A549 (cell line): ENCODE measurements at regions not wholly inside any gene's neighbourhood (a gene's known extent, or its start where the extent isn't known, plus 50 kb on each side); places are given as distances from the start of the nearest gene placed in this dataset.

Experiments
- ATAC-seq, 2 experiments: fragments of 200-7000 bp in 1 of 2; fragments of >200 bp in 1 of 2; cut with Nextera tagmentation in 1 of 2; cut with Tn5 transposase in 1 of 2; 3 replicates each; pipeline versions ENCODE4 v1.8.0 to v1.9.1; 2018 to 2020; ENCODE audit warnings: mild to moderate bottlenecking in 1 of 2, moderate library complexity in 1 of 2
- CTCF ChIA-PET: fragments of 300-600 bp; sonication (Branson Sonifier 250); formaldehyde crosslinking; extraction: SDS; loops from one replicate; lab custom pipeline; 2021; ENCODE audit warnings: antibody characterized with exemption, inconsistent platforms; lab: Yijun Ruan, JAX
- POLR2A ChIA-PET: fragments of 350-600 bp; formaldehyde crosslinking; extraction: SDS; loops from one replicate; lab custom pipeline; 2021; ENCODE audit warnings: antibody characterized with exemption, inconsistent platforms; lab: Yijun Ruan, JAX
- DNase-seq, 2 experiments: peaks; one replicate each; pipeline versions ENCODE4 v3.0.0 to v3.0.0-alpha.2; 2011 to 2016; ENCODE audit warnings: low read depth in 1 of 2, low spot score in 1 of 2
- FAIRE-seq: peaks from 2 replicates; lab custom pipeline; 2011; peaks lifted over from hg19 to GRCh38; lab: Jason Lieb, UNC
- H3K27ac ChIP-seq, 2 experiments: fragments of >200 bp; sonication (Bioruptor Twin); formaldehyde crosslinking; 3 replicates each; pipeline ENCODE4 v1.5.1; 2016 to 2017
- H3K4me1 ChIP-seq: fragments of >200 bp; sonication (Bioruptor Twin); formaldehyde crosslinking; 3 replicates; pipeline ENCODE4 v1.6.1; 2016
- H3K4me2 ChIP-seq: fragments of >200 bp; sonication (Bioruptor Twin); formaldehyde crosslinking; 3 replicates; pipeline ENCODE4 v1.6.1; 2016
- H3K4me3 ChIP-seq: fragments of >200 bp; sonication (Bioruptor Twin); formaldehyde crosslinking; 3 replicates; pipeline ENCODE4 v1.5.1; 2016
- H3K9me3 ChIP-seq: fragments of >200 bp; sonication (Bioruptor Twin); formaldehyde crosslinking; 3 replicates; pipeline ENCODE4 v1.6.1; 2016
- CEBPB ChIP-seq, 2 experiments: fragments of >200 bp in 1 of 2; sonication (Bioruptor Twin) in 1 of 2; formaldehyde crosslinking in 1 of 2; IDR thresholded peaks; 2 replicates each; pipeline ENCODE4 v1.6.1; 2012 to 2016
- CHD2 ChIP-seq: fragments of 150-350 bp; IDR thresholded peaks from 2 replicates; pipeline ENCODE4 v1.6.1; 2014; ENCODE audit warnings: low read length; ENCODE audit not compliant: partially characterized antibody
- EHF ChIP-seq: fragments of 250-450 bp; sonication (Bioruptor Pico); IDR thresholded peaks from 2 replicates; pipeline ENCODE4 v1.5.0; 2020; ENCODE audit warnings: mild to moderate bottlenecking
- EHMT2 ChIP-seq: fragments of 200-600 bp; sonication (generic); IDR thresholded peaks from 2 replicates; pipeline ENCODE4 v1.6.1; 2016; ENCODE audit warnings: antibody characterized with exemption, low read depth, mild to moderate bottlenecking, moderate library complexity
- EP300 ChIP-seq, 2 experiments: fragments of >200 bp; sonication (Bioruptor Twin); formaldehyde crosslinking; IDR thresholded peaks; 2 replicates in 1 of 2; 3 replicates in 1 of 2; pipeline ENCODE4 v1.6.1; 2016 to 2017
- FOSB ChIP-seq: fragments of 250-450 bp; sonication (Bioruptor Pico); IDR thresholded peaks from 2 replicates; pipeline ENCODE4 v1.5.0; 2020; ENCODE audit warnings: mild to moderate bottlenecking, moderate library complexity
- FOSL2 ChIP-seq, 2 experiments: fragments of 450-650 bp in 1 of 2; fragments of >200 bp in 1 of 2; sonication (Bioruptor Twin) in 1 of 2; formaldehyde crosslinking; IDR thresholded peaks; 2 replicates each; pipeline versions ENCODE4 v1.5.0 to v1.6.1; 2016 to 2020; ENCODE audit warnings: mild to moderate bottlenecking in 1 of 2, moderate library complexity in 1 of 2
- FOXS1 ChIP-seq: fragments of 250-450 bp; sonication (Bioruptor Pico); IDR thresholded peaks from 2 replicates; pipeline ENCODE4 v1.5.0; 2020; ENCODE audit warnings: mild to moderate bottlenecking, moderate library complexity
- GATA3 ChIP-seq: IDR thresholded peaks from 2 replicates; pipeline ENCODE4 v1.6.1; 2012; ENCODE audit warnings: borderline replicate concordance
- HEYL ChIP-seq: fragments of 250-450 bp; sonication (Bioruptor Pico); IDR thresholded peaks from 2 replicates; pipeline ENCODE4 v1.8.0; 2021; ENCODE audit warnings: mild to moderate bottlenecking, moderate library complexity
- HOXA7 ChIP-seq: fragments of 250-450 bp; sonication (Bioruptor Pico); IDR thresholded peaks from 2 replicates; pipeline ENCODE4 v1.5.0; 2020; ENCODE audit warnings: mild to moderate bottlenecking, moderate library complexity
- KDM1A ChIP-seq: fragments of 200-600 bp; sonication (generic); IDR thresholded peaks from 2 replicates; pipeline ENCODE4 v1.6.1; 2016; ENCODE audit warnings: low read depth, mild to moderate bottlenecking
- NFE2L2 ChIP-seq: fragments of 150-350 bp; conservative IDR thresholded peaks from 2 replicates; pipeline ENCODE4 v1.6.1; 2014; ENCODE audit warnings: low read length
- PHF8 ChIP-seq: fragments of 200-600 bp; sonication (generic); IDR thresholded peaks from 2 replicates; pipeline ENCODE4 v1.6.1; 2016; ENCODE audit warnings: low read depth, mild to moderate bottlenecking, antibody characterized with exemption, moderate library complexity, borderline replicate concordance
- POLR2A ChIP-seq: IDR thresholded peaks from 2 replicates; pipeline ENCODE4 v1.6.1; 2012; ENCODE audit warnings: mild to moderate bottlenecking, low read length
- RARB ChIP-seq: fragments of 250-450 bp; sonication (Bioruptor Pico); IDR thresholded peaks from 2 replicates; pipeline ENCODE4 v1.8.0; 2021; ENCODE audit warnings: mild to moderate bottlenecking, moderate library complexity
- RFX5 ChIP-seq: fragments of 450-650 bp; IDR thresholded peaks from 2 replicates; pipeline ENCODE4 v1.7.1; 2014; ENCODE audit warnings: antibody characterized with exemption, mild to moderate bottlenecking, moderate library complexity
- TFCP2L1 ChIP-seq: fragments of 250-450 bp; sonication (Bioruptor Pico); IDR thresholded peaks from 2 replicates; pipeline ENCODE4 v1.5.0; 2021; ENCODE audit warnings: mild to moderate bottlenecking
- TP53 ChIP-seq: fragments of 250-450 bp; sonication (Bioruptor Pico); IDR thresholded peaks from 2 replicates; pipeline ENCODE4 v1.5.0; 2021; ENCODE audit warnings: mild to moderate bottlenecking, moderate library complexity
- ZFP36 ChIP-seq: fragments of 450-650 bp; IDR thresholded peaks from 2 replicates; pipeline ENCODE4 v1.6.1; 2014; ENCODE audit warnings: borderline replicate concordance; ENCODE audit not compliant: partially characterized antibody
- ZSCAN20 ChIP-seq: fragments of 250-450 bp; sonication (Bioruptor Pico); IDR thresholded peaks from 2 replicates; pipeline ENCODE4 v1.8.0; 2022; ENCODE audit warnings: mild to moderate bottlenecking, moderate library complexity
- WGBS: methylation state at CpG from one replicate; pipeline ENCODE4 v1.1.6; 2017; ENCODE audit errors: missing lambda C conversion rate; 5-methylcytosine and 5-hydroxymethylcytosine counted together
- TF ChIP-seq, protein P1 (sequence below): fragments of >200 bp; sonication (Bioruptor Twin); formaldehyde crosslinking; IDR thresholded peaks from 3 replicates; pipeline ENCODE4 v1.6.1; 2016
- TF ChIP-seq, protein P2 (sequence below): fragments of 450-650 bp; IDR thresholded peaks from 2 replicates; pipeline ENCODE4 v1.6.1; 2014; ENCODE audit warnings: antibody characterized with exemption
- TF ChIP-seq, protein P3 (sequence below): fragments of 250-450 bp; sonication (Bioruptor Pico); IDR thresholded peaks from 2 replicates; pipeline ENCODE4 v1.5.0; 2020; ENCODE audit warnings: low read depth, mild to moderate bottlenecking, moderate library complexity
- TF ChIP-seq, protein P4 (sequence below): fragments of 250-450 bp; sonication (Bioruptor Pico); IDR thresholded peaks from 2 replicates; pipeline ENCODE4 v1.5.0; 2021; ENCODE audit warnings: mild to moderate bottlenecking, moderate library complexity, borderline replicate concordance
- TF ChIP-seq, protein P5 (sequence below): fragments of 200-600 bp; sonication (generic); IDR thresholded peaks from 2 replicates; pipeline ENCODE4 v1.6.1; 2016; ENCODE audit warnings: antibody characterized with exemption, mild to moderate bottlenecking, moderate library complexity
- TF ChIP-seq, protein P6 (sequence below): IDR thresholded peaks from 2 replicates; pipeline ENCODE4 v1.6.1; 2012; ENCODE audit warnings: low read depth, borderline replicate concordance

DNA sequence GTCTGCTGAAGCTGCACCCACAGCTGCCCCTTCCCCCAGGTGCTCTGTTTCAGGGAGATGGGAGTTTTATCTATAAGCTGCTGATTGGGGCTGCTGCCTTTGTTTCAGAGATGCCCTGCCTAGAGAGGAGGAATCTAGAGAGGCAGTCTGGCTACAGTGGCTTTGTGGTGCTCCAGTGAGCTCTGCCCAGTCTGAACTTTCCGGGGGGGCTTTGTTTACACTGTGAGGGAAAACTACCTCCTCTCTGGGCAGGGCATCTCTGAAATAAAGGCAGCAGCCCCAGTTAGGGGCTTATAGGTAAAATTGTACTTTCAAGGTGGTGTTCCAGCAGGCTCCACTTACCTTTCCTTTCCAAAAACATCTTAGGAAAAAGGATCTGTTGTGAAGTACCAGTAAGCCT is 242.2 kb downstream of the SPRY1 start:
- FAIRE-seq (no peak), ATAC-seq (no peak), DNase-seq (no peak)
- H3K4me2 ChIP-seq = no peak overlapping the region
- H3K4me3 ChIP-seq = no peak overlapping the region
- H3K9me3 ChIP-seq = no peaks in the 10 kb centered on the region
- 45% methylated on average over 1 of the region's 1 CpG for WGBS
- TF ChIP-seq, protein P1, sequence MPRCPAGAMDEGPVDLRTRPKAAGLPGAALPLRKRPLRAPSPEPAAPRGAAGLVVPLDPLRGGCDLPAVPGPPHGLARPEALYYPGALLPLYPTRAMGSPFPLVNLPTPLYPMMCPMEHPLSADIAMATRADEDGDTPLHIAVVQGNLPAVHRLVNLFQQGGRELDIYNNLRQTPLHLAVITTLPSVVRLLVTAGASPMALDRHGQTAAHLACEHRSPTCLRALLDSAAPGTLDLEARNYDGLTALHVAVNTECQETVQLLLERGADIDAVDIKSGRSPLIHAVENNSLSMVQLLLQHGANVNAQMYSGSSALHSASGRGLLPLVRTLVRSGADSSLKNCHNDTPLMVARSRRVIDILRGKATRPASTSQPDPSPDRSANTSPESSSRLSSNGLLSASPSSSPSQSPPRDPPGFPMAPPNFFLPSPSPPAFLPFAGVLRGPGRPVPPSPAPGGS = no peak
- no peak for TF ChIP-seq RARB (CRISPR knock-in tag)
- no peak for TF ChIP-seq CEBPB (IDR thresholded peaks at IDR 0.05)
- no peak for TF ChIP-seq FOSB
- TF ChIP-seq TP53 (CRISPR knock-in tag) = no peak
- TF ChIP-seq HOXA7 (CRISPR knock-in tag) = no peak
- no peak for TF ChIP-seq FOXS1 (CRISPR knock-in tag)
- no peak for TF ChIP-seq ZFP36
- TF ChIP-seq, protein P2, sequence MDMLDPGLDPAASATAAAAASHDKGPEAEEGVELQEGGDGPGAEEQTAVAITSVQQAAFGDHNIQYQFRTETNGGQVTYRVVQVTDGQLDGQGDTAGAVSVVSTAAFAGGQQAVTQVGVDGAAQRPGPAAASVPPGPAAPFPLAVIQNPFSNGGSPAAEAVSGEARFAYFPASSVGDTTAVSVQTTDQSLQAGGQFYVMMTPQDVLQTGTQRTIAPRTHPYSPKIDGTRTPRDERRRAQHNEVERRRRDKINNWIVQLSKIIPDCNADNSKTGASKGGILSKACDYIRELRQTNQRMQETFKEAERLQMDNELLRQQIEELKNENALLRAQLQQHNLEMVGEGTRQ = no peak
- TF ChIP-seq, protein P3, sequence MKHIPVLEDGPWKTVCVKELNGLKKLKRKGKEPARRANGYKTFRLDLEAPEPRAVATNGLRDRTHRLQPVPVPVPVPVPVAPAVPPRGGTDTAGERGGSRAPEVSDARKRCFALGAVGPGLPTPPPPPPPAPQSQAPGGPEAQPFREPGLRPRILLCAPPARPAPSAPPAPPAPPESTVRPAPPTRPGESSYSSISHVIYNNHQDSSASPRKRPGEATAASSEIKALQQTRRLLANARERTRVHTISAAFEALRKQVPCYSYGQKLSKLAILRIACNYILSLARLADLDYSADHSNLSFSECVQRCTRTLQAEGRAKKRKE = no peak
- TF ChIP-seq KDM1A = no peak
- CTCF ChIA-PET = interaction anchor here (1.0 kb wide), 1 partner anchor 22 kb away, joined by 3 read pairs; no protein-coding TSS in a partner anchor
- H3K27ac ChIP-seq = no peak overlapping the region
- H3K4me1 ChIP-seq = no peaks in the 10 kb centered on the region
- POLR2A ChIA-PET = no interaction called here

DNA sequence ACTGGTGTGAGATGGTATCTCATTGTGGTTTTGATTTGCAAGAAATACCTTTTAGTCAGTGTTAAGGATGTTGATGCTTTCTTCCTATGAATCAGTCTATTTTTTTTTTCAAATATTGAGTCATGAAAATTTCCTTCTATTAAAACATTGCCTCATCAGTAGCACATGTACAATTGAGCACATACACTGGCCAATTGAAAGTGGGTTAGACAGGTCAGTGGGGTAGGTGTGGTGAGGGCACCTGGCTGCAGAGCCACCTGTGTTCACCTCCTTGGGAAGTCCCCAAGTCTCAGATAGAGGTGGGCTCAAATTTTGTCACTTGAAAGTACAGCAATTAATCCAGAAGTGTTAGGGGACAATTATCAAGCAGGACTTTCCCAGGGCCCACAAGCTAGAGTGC is 243.7 kb downstream of the SPRY1 start:
- H3K4me1 ChIP-seq = no peaks in the 10 kb centered on the region
- POLR2A ChIA-PET = no interaction called here
- no peak for ATAC-seq
- TF ChIP-seq FOSB = no peak
- TF ChIP-seq CHD2 = no peak
- no peak for TF ChIP-seq NFE2L2
- TF ChIP-seq, protein P4, sequence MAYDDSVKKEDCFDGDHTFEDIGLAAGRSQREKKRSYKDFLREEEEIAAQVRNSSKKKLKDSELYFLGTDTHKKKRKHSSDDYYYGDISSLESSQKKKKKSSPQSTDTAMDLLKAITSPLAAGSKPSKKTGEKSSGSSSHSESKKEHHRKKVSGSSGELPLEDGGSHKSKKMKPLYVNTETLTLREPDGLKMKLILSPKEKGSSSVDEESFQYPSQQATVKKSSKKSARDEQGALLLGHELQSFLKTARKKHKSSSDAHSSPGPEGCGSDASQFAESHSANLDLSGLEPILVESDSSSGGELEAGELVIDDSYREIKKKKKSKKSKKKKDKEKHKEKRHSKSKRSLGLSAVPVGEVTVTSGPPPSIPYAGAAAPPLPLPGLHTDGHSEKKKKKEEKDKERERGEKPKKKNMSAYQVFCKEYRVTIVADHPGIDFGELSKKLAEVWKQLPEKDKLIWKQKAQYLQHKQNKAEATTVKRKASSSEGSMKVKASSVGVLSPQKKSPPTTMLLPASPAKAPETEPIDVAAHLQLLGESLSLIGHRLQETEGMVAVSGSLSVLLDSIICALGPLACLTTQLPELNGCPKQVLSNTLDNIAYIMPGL (CRISPR knock-in tag) = no peak
- TF ChIP-seq EP300 (IDR thresholded peaks at IDR 0.05) = no peak
- TF ChIP-seq HEYL (CRISPR knock-in tag) = no peak
- no peak for TF ChIP-seq GATA3
- TF ChIP-seq PHF8 = no peak
- TF ChIP-seq TFCP2L1 (CRISPR knock-in tag) = no peak
- TF ChIP-seq FOXS1 (CRISPR knock-in tag) = no peak
- no peak for TF ChIP-seq HOXA7 (CRISPR knock-in tag)
- TF ChIP-seq, all 56 proteins: peak for 0
- no peaks in the 10 kb centered on the region for H3K9me3 ChIP-seq
- no peak overlapping the region for H3K27ac ChIP-seq
- CTCF ChIA-PET = no interaction called here
- DNase-seq (no peak), FAIRE-seq (no peak)
- no peak overlapping the region for H3K4me2 ChIP-seq
- no peak overlapping the region for H3K4me3 ChIP-seq

DNA sequence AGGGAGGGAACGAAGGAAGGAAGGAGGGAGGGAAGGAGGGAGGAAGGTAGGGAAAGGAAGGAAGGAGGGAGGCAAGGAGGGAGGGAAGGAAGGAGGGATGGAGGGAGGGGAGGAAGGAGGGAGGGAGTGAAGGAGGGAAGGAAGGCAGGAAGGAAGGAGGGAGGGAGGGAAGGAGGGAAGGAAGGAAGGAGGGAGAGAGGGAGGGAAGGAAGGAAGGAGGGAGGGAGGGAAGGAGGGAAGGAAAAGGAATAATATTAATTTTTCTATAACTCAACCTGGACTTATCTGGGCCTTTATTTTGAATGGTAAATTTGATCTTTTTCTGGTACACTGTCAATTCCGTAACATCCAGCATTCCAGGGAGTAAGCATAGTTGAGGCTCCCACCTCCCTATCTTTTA is 244.2 kb downstream of the SPRY1 start:
- ATAC-seq (no peak), FAIRE-seq (no peak), DNase-seq (no peak)
- Histone ChIP-seq H3K4me3 (no peak overlapping the region), H3K27ac (no peak overlapping the region), H3K4me2 (no peak overlapping the region), H3K4me1 (no peaks in the 10 kb centered on the region), H3K9me3 (no peaks in the 10 kb centered on the region)
- WGBS = 92% methylated on average over 1 of the region's 2 CpGs
- CTCF ChIA-PET = no interaction called here
- POLR2A ChIA-PET = no interaction called here
- TF ChIP-seq EHMT2 (no peak), TP53 (CRISPR knock-in tag) (no peak), CEBPB (IDR thresholded peaks at IDR 0.05) (no peak), EHF (CRISPR knock-in tag) (no peak), POLR2A (no peak), PHF8 (no peak), HEYL (CRISPR knock-in tag) (no peak), FOSL2 (IDR thresholded peaks at IDR 0.05) (no peak), FOSL2 (CRISPR knock-in tag; IDR thresholded peaks at IDR 0.05) (no peak), HOXA7 (CRISPR knock-in tag) (no peak), RFX5 (no peak), ZSCAN20 (CRISPR knock-in tag) (no peak)
- TF ChIP-seq, protein P5, sequence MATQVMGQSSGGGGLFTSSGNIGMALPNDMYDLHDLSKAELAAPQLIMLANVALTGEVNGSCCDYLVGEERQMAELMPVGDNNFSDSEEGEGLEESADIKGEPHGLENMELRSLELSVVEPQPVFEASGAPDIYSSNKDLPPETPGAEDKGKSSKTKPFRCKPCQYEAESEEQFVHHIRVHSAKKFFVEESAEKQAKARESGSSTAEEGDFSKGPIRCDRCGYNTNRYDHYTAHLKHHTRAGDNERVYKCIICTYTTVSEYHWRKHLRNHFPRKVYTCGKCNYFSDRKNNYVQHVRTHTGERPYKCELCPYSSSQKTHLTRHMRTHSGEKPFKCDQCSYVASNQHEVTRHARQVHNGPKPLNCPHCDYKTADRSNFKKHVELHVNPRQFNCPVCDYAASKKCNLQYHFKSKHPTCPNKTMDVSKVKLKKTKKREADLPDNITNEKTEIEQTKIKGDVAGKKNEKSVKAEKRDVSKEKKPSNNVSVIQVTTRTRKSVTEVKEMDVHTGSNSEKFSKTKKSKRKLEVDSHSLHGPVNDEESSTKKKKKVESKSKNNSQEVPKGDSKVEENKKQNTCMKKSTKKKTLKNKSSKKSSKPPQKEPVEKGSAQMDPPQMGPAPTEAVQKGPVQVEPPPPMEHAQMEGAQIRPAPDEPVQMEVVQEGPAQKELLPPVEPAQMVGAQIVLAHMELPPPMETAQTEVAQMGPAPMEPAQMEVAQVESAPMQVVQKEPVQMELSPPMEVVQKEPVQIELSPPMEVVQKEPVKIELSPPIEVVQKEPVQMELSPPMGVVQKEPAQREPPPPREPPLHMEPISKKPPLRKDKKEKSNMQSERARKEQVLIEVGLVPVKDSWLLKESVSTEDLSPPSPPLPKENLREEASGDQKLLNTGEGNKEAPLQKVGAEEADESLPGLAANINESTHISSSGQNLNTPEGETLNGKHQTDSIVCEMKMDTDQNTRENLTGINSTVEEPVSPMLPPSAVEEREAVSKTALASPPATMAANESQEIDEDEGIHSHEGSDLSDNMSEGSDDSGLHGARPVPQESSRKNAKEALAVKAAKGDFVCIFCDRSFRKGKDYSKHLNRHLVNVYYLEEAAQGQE = no peak
- TF ChIP-seq, protein P6, sequence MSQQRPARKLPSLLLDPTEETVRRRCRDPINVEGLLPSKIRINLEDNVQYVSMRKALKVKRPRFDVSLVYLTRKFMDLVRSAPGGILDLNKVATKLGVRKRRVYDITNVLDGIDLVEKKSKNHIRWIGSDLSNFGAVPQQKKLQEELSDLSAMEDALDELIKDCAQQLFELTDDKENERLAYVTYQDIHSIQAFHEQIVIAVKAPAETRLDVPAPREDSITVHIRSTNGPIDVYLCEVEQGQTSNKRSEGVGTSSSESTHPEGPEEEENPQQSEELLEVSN = no peak
